ENCODE measurements at regions not wholly inside any gene's neighbourhood (a gene's known extent, or its start where the extent isn't known, plus 50 kb on each side); places are given as distances from the start of the nearest gene placed in this dataset.

DNA sequence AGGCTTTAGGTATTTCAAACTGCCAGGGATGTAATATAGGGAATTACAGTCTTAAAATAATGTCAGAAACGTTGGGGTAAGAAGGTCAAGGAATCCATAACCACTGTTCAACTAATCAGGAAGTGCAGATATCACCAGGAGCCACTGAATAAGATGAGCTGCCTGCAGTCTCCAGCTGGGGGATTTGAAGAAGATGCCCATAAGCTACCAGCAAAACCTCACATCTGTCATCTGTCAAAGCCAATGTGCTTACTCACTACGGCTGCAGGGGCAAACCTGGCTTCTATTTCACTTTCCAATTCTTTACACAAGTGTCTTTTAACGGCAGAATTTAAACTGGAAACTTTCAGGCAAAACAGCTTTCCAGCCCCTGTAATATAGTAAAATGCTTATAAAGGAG is 1410.1 kb upstream of the ATXN8OS start:
- 2 to 7% methylated on average over 3 of the region's 3 CpGs for WGBS, 2 experiments (ENCODE audit: low coverage in 1 of 2, low lambda C conversion rate in 2 of 2, missing lambda C conversion rate in 2 of 2)
- in situ Hi-C loops (cut with MboI), result no loop called here
- Histone ChIP-seq H3K4me2 (ENCODE audit: unreplicated experiment) (no peak overlapping the region), H3K36me3 (ENCODE audit: low read depth) (no peaks in the 10 kb centered on the region), H3F3A (ENCODE audit: insufficient read depth) (no peaks in the 10 kb centered on the region), H3K9me2 (ENCODE audit: insufficient read depth) (no peaks in the 10 kb centered on the region), H3K27me3 (replicated peaks; ENCODE audit: insufficient read depth) (no peaks in the 10 kb centered on the region), H3K4me3 (no peak overlapping the region), H3K9ac (no peak overlapping the region), H3K79me2 (ENCODE audit: insufficient read depth) (no peaks in the 10 kb centered on the region), H3K4me1 (ENCODE audit: insufficient read depth) (no peaks in the 10 kb centered on the region), H2AFZ (no peak overlapping the region), H4K20me1 (ENCODE audit: insufficient read depth) (no peaks in the 10 kb centered on the region), H3K9me3 (ENCODE audit: low read depth) (no peaks in the 10 kb centered on the region), H3K27ac (no peak overlapping the region)
- no peak for DNase-seq
- TF ChIP-seq EZH2phosphoT487 (IDR thresholded peaks at IDR 0.05; ENCODE audit: insufficient read depth, low read depth), result no peak
- no peak for TF ChIP-seq EZH2 (IDR thresholded peaks at IDR 0.05; ENCODE audit: insufficient read depth, poor library complexity, severe bottlenecking)

DNA sequence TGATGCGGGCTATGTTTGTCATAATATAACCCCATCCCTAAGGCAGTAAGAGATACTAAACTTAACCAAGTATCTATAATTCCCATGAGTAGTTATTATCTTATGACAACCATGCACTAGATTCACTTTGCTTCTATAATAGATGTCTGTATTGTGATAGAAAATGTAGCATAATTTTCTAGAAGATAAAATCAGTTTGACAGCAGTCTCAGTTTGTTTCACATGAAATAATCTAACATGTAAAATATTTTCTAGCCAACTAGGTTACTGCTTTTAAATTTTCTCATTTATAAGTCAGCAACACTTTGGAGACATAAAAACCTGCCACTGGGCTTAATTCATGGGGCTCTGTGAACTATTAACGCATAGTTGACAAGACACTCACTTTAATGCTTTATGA is 1410.7 kb upstream of the ATXN8OS start:
- Histone ChIP-seq H3K27ac (no peak overlapping the region), H3K9me2 (ENCODE audit: insufficient read depth) (no peaks in the 10 kb centered on the region), H3K27me3 (replicated peaks; ENCODE audit: insufficient read depth) (no peaks in the 10 kb centered on the region), H3K79me2 (ENCODE audit: insufficient read depth) (no peaks in the 10 kb centered on the region), H3K4me3 (no peak overlapping the region), H3F3A (ENCODE audit: insufficient read depth) (no peaks in the 10 kb centered on the region), H3K9me3 (ENCODE audit: low read depth) (no peaks in the 10 kb centered on the region), H3K36me3 (ENCODE audit: low read depth) (no peaks in the 10 kb centered on the region), H3K9ac (no peak overlapping the region), H3K4me2 (ENCODE audit: unreplicated experiment) (no peak overlapping the region), H3K4me1 (ENCODE audit: insufficient read depth) (no peaks in the 10 kb centered on the region), H2AFZ (no peak overlapping the region), H4K20me1 (ENCODE audit: insufficient read depth) (no peaks in the 10 kb centered on the region)
- DNase-seq, result no peak
- 48 to 49% methylated on average over 2 of the region's 2 CpGs for WGBS, 2 experiments (ENCODE audit: low coverage in 1 of 2, low lambda C conversion rate in 2 of 2, missing lambda C conversion rate in 2 of 2)
- no peak for TF ChIP-seq EZH2phosphoT487 (IDR thresholded peaks at IDR 0.05; ENCODE audit: insufficient read depth, low read depth)
- no peak for TF ChIP-seq EZH2 (IDR thresholded peaks at IDR 0.05; ENCODE audit: insufficient read depth, poor library complexity, severe bottlenecking)
- in situ Hi-C loops (cut with MboI), result no loop called here

DNA sequence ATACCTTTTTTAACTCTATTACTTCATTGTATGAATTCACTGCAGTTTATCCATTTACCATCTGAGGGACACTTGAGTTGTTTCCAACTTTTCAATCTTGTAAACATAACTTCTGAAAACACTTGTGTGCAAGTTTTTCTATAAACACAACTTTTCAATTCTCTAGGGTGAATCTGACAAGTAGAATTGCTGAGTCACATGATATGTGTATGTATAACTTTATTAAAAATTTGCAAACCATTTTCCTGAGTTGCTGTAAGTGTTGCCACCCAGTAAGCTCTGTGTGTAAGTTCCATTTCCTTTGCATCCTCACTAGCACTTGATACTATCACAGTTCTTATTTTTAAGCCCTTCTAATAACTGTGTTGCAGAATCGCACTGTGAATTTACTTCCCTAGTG is 1415.6 kb upstream of the ATXN8OS start:
- no peak overlapping the region for H3K4me2 ChIP-seq (ENCODE audit: unreplicated experiment)

DNA sequence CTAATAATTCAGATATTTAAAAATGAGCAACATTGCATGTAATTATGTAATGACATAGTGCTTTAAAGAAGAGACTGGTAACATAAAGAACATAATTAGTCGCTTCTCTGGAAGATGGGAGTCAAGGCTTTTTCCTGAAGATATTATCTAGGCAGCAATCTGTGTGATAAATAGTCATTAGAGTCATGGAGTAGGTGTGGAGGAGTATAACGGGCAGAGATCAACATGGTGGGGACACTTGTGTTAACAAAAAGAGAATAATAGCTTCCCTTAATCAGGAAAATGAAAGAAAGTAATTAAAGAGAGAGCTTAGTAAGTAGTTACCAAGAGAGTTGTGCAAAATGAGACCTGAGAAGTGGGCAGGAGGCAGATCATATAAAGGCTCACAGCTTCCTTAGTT is 1417.1 kb upstream of the ATXN8OS start:
- H3K9me3 ChIP-seq (ENCODE audit: low read depth), result no peaks in the 10 kb centered on the region
- no peak for DNase-seq
- H3K4me3 ChIP-seq, result no peak overlapping the region
- H4K20me1 ChIP-seq (ENCODE audit: insufficient read depth), result no peaks in the 10 kb centered on the region
- H3K27ac ChIP-seq, result no peak overlapping the region
- H3F3A ChIP-seq (ENCODE audit: insufficient read depth), result no peaks in the 10 kb centered on the region
- no peak for TF ChIP-seq EZH2 (IDR thresholded peaks at IDR 0.05; ENCODE audit: insufficient read depth, poor library complexity, severe bottlenecking)
- TF ChIP-seq EZH2phosphoT487 (IDR thresholded peaks at IDR 0.05; ENCODE audit: insufficient read depth, low read depth), result no peak
- in situ Hi-C loops (cut with MboI), result no loop called here
- H3K9ac ChIP-seq, result no peak overlapping the region
- no peaks in the 10 kb centered on the region for H3K9me2 ChIP-seq (ENCODE audit: insufficient read depth)
- no peak overlapping the region for H3K4me2 ChIP-seq (ENCODE audit: unreplicated experiment)
- no peaks in the 10 kb centered on the region for H3K79me2 ChIP-seq (ENCODE audit: insufficient read depth)
- H3K4me1 ChIP-seq (ENCODE audit: insufficient read depth), result no peaks in the 10 kb centered on the region
- 5 to 8% methylated on average over 2 of the region's 2 CpGs for WGBS, 2 experiments (ENCODE audit: low coverage in 1 of 2, low lambda C conversion rate in 2 of 2, missing lambda C conversion rate in 2 of 2)
- no peak overlapping the region for H2AFZ ChIP-seq
- no peaks in the 10 kb centered on the region for H3K36me3 ChIP-seq (ENCODE audit: low read depth)
- no peaks in the 10 kb centered on the region for H3K27me3 ChIP-seq (replicated peaks; ENCODE audit: insufficient read depth)

More for the DNA sequence above, 1415.6 kb upstream of the ATXN8OS start:
- Histone ChIP-seq H3K27ac (no peak overlapping the region), H3K9me3 (ENCODE audit: low read depth) (no peaks in the 10 kb centered on the region), H4K20me1 (ENCODE audit: insufficient read depth) (no peaks in the 10 kb centered on the region), H3K4me3 (no peak overlapping the region), H3K79me2 (ENCODE audit: insufficient read depth) (no peaks in the 10 kb centered on the region), H3F3A (ENCODE audit: insufficient read depth) (no peaks in the 10 kb centered on the region), H3K36me3 (ENCODE audit: low read depth) (no peaks in the 10 kb centered on the region), H3K4me1 (ENCODE audit: insufficient read depth) (no peaks in the 10 kb centered on the region), H2AFZ (no peak overlapping the region), H3K9me2 (ENCODE audit: insufficient read depth) (no peaks in the 10 kb centered on the region), H3K27me3 (replicated peaks; ENCODE audit: insufficient read depth) (no peaks in the 10 kb centered on the region), H3K9ac (no peak overlapping the region)
- 35 to 62% methylated on average over 1 of the region's 1 CpG for WGBS, 2 experiments (ENCODE audit: low coverage in 1 of 2, low lambda C conversion rate in 2 of 2, missing lambda C conversion rate in 2 of 2)
- DNase-seq, result no peak
- in situ Hi-C loops (cut with MboI), result no loop called here
- TF ChIP-seq EZH2phosphoT487 (IDR thresholded peaks at IDR 0.05; ENCODE audit: insufficient read depth, low read depth) (no peak), EZH2 (IDR thresholded peaks at IDR 0.05; ENCODE audit: insufficient read depth, poor library complexity, severe bottlenecking) (no peak)

DNA sequence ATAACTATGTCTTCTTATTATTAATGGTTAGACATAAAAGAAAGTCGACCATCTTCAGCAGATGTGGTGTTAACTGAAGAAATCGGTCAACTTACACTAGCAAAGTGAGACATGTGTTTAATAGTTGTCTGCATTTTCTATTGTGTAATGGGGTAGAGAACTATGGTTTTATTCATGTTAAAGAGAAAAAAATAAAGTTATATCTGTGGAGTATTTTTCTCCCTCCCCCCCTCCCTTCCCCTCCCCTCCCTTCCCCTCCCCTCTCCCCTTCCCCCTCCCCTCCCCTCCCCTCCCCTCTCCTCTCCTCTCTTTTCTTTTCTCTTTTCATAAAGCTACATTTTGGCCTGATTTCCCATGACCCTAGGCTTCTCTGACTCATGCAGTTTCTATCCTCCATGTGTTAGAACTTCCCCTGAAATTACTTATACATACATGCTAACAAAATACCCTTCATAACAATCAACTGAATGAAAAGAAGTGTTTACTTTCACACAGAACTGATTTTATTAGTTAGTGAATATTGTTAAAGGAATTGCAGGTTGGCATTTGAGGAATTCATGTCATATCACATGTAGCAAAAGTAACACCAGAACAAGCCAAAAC is 1431.0 kb upstream of the ATXN8OS start:
- Histone ChIP-seq H3F3A (ENCODE audit: insufficient read depth) (no peaks in the 10 kb centered on the region), H2AFZ (no peak overlapping the region), H3K4me2 (ENCODE audit: unreplicated experiment) (no peak overlapping the region), H3K36me3 (ENCODE audit: low read depth) (no peaks in the 10 kb centered on the region), H3K4me3 (no peak overlapping the region), H3K27ac (no peak overlapping the region), H3K9ac (no peak overlapping the region), H3K27me3 (replicated peaks; ENCODE audit: insufficient read depth) (no peaks in the 10 kb centered on the region), H3K9me2 (ENCODE audit: insufficient read depth) (no peaks in the 10 kb centered on the region), H3K9me3 (ENCODE audit: low read depth) (peaks cover 2% of the 10 kb centered on the region), H3K4me1 (ENCODE audit: insufficient read depth) (no peaks in the 10 kb centered on the region), H4K20me1 (ENCODE audit: insufficient read depth) (no peaks in the 10 kb centered on the region), H3K79me2 (ENCODE audit: insufficient read depth) (no peaks in the 10 kb centered on the region)
- no peak for DNase-seq
- 22 to 29% methylated on average over 2 of the region's 2 CpGs for WGBS, 2 experiments (ENCODE audit: low coverage in 1 of 2, low lambda C conversion rate in 2 of 2, missing lambda C conversion rate in 2 of 2)
- in situ Hi-C loops (cut with MboI), result no loop called here
- TF ChIP-seq EZH2 (IDR thresholded peaks at IDR 0.05; ENCODE audit: insufficient read depth, poor library complexity, severe bottlenecking) (no peak), EZH2phosphoT487 (IDR thresholded peaks at IDR 0.05; ENCODE audit: insufficient read depth, low read depth) (no peak)

All from GM23248 (cell line).